Fibroblast of mammary gland (primary cell): ENCODE measurements at regions not wholly inside any gene's neighbourhood (a gene's known extent, or its start where the extent isn't known, plus 50 kb on each side); places are given as distances from the start of the nearest gene placed in this dataset.

Experiments
- DNase-seq: peaks from one replicate; pipeline ENCODE4 v3.0.0-alpha.2; 2010; ENCODE audit warnings: low read depth
- H3K4me3 ChIP-seq: 2 replicates; pipeline ENCODE4 v1.5.1; 2011; ENCODE audit warnings: low read depth, mild to moderate bottlenecking, low read length, moderate library complexity; ENCODE audit not compliant: control insufficient read depth
- CTCF ChIP-seq: conservative IDR thresholded peaks from 2 replicates; pipeline ENCODE4 v1.5.1; 2011; ENCODE audit warnings: low read depth, low read length, inconsistent platforms; ENCODE audit not compliant: control insufficient read depth, insufficient read depth

- no peak for DNase-seq
- H3K4me3 ChIP-seq = no peak overlapping the region
- no peak for TF ChIP-seq CTCF
Measured at GRCh38 chr12:85369365-85370154, 89.5 kb downstream of the ALX1 start.

- no peak for DNase-seq
- no peak for TF ChIP-seq CTCF
- no peak overlapping the region for H3K4me3 ChIP-seq
Measured at GRCh38 chr12:85373045-85373444, 93.0 kb downstream of the ALX1 start.

- no peak for TF ChIP-seq CTCF
- H3K4me3 ChIP-seq = no peak overlapping the region
- DNase-seq = no peak
Measured at GRCh38 chr12:85374981-85375380, 95.0 kb downstream of the ALX1 start.

GRCh38 chr12:85385406-85385805 lies 105.4 kb downstream of the ALX1 start:
- no peak overlapping the region for H3K4me3 ChIP-seq
- TF ChIP-seq CTCF = no peak
- DNase-seq = no peak

GRCh38 chr12:85390266-85390665 lies 110.2 kb downstream of the ALX1 start:
- DNase-seq = no peak
- no peak overlapping the region for H3K4me3 ChIP-seq
- no peak for TF ChIP-seq CTCF

- TF ChIP-seq CTCF = no peak
- H3K4me3 ChIP-seq = no peak overlapping the region
- DNase-seq = no peak
Measured at GRCh38 chr12:85392508-85392907, 112.5 kb downstream of the ALX1 start.
